Esophagus squamous epithelium (tissue), 5 donors: ENCODE measurements at regions not wholly inside any gene's neighbourhood (a gene's known extent, or its start where the extent isn't known, plus 50 kb on each side); places are given as distances from the start of the nearest gene placed in this dataset.

Experiments
- DNase-seq: peaks from one replicate; lab custom pipeline; 2025; lab: John Stamatoyannopoulos, UW
- H3K27ac ChIP-seq, 4 donors: fragments of 200-600 bp; sonication (generic); one replicate each; pipeline ENCODE4 v1.5.1; 2016 to 2019; ENCODE audit warnings: mild to moderate bottlenecking in 1 of 4
- H3K27me3 ChIP-seq, 4 donors: fragments of 200-600 bp; sonication (generic); 1 replicate in 3 of 4; 2 replicates in 1 of 4; pipeline versions ENCODE4 v1.5.1 to v1.6.0; 2017 to 2021; ENCODE audit warnings: antibody characterized with exemption in 1 of 4
- H3K36me3 ChIP-seq, 3 donors: fragments of 200-600 bp; sonication (generic); one replicate each; pipeline ENCODE4 v1.5.1; 2016 to 2019
- H3K4me1 ChIP-seq, 3 donors: fragments of 200-600 bp; sonication (generic); one replicate each; pipeline ENCODE4 v1.5.1; 2017 to 2019
- H3K4me3 ChIP-seq, 4 donors: fragments of 200-600 bp; sonication (generic); 1 replicate in 3 of 4; 2 replicates in 1 of 4; pipeline ENCODE4 v1.5.1; 2016 to 2019; ENCODE audit warnings: mild to moderate bottlenecking in 2 of 4, moderate library complexity in 1 of 4
- H3K9me3 ChIP-seq, 3 donors: fragments of 200-600 bp; sonication (generic); one replicate each; pipeline ENCODE4 v1.5.1; 2016 to 2019
- CTCF ChIP-seq, 6 experiments: fragments of 450-650 bp in 4 of 6; fragments of 200-600 bp in 2 of 6; sonication (generic) in 2 of 6; IDR thresholded peaks; one replicate each; pipeline ENCODE4 v1.5.1; 2016 to 2019; ENCODE audit warnings: antibody characterized with exemption in 6 of 6, mild to moderate bottlenecking in 4 of 6, moderate library complexity in 4 of 6
- POLR2A ChIP-seq, 4 donors: fragments of 450-650 bp; IDR thresholded peaks; one replicate each; pipeline ENCODE4 v1.6.1; 2017; ENCODE audit warnings: antibody characterized with exemption in 4 of 4, mild to moderate bottlenecking in 4 of 4, moderate library complexity in 3 of 4
- WGBS, 2 donors: methylation state at CpG; one replicate each; pipeline ENCODE4 v1.1.5; 2018; 5-methylcytosine and 5-hydroxymethylcytosine counted together
- intact Hi-C: fragments of 100-400 bp; cut with DNase I; formaldehyde crosslinking; loops from one replicate; pipeline ENCODE4 v1.15.0; 2022
- donor health status: DM: yes; HTN: yes; CAD: no.

- Histone ChIP-seq H3K4me1 (peaks cover 8 to 37% (median 15%) of the 10 kb centered on the region in 3 donors), H3K36me3 (no peaks in the 10 kb centered on the region), H3K27ac (no peak overlapping the region), H3K4me3 (no peak overlapping the region), H3K9me3 (no peaks in the 10 kb centered on the region), H3K27me3 (no peaks in the 10 kb centered on the region)
- TF ChIP-seq POLR2A (IDR thresholded peaks at IDR 0.05) (no peak), CTCF (IDR thresholded peaks at IDR 0.05) (no peak)
- DNase-seq = no peak
- 50 to 77% methylated on average over 2 to 5 of the region's 11 CpGs for WGBS, 2 donors
- intact Hi-C loops = no loop called here
These were observed 74.9 kb downstream of the RHOB start for GRCh38 chr2:20521682-20522189.

GRCh38 chr2:20523073-20523798 lies 76.4 kb downstream of the RHOB start:
- Histone ChIP-seq H3K27ac (no peak overlapping the region), H3K4me3 (no peak overlapping the region), H3K36me3 (no peaks in the 10 kb centered on the region), H3K27me3 (no peaks in the 10 kb centered on the region), H3K9me3 (no peaks in the 10 kb centered on the region), H3K4me1 (peaks cover 4 to 34% (median 9%) of the 10 kb centered on the region in 3 donors)
- 88 to 96% methylated on average over 7 to 8 of the region's 8 CpGs for WGBS, 2 donors
- TF ChIP-seq CTCF (IDR thresholded peaks at IDR 0.05) (no peak), POLR2A (IDR thresholded peaks at IDR 0.05) (no peak)
- DNase-seq = no peak
- intact Hi-C loops = no loop called here

- H3K27ac ChIP-seq = no peak overlapping the region
- WGBS, 2 donors = 91 to 96% methylated on average over 4 to 5 of the region's 5 CpGs
- no peaks in the 10 kb centered on the region for H3K36me3 ChIP-seq
- H3K9me3 ChIP-seq = no peaks in the 10 kb centered on the region
- peaks cover 4 to 34% (median 9%) of the 10 kb centered on the region in 3 donors for H3K4me1 ChIP-seq
- intact Hi-C loops = no loop called here
- DNase-seq = no peak
- no peak for TF ChIP-seq CTCF (IDR thresholded peaks at IDR 0.05)
- no peak for TF ChIP-seq POLR2A (IDR thresholded peaks at IDR 0.05)
- no peak overlapping the region for H3K4me3 ChIP-seq
- H3K27me3 ChIP-seq = no peaks in the 10 kb centered on the region
These were observed 76.9 kb downstream of the RHOB start for GRCh38 chr2:20523799-20524187.

- WGBS, 2 donors = 65 to 66% methylated on average over 15 to 16 of the region's 16 CpGs
- peaks cover 4 to 34% (median 9%) of the 10 kb centered on the region in 3 donors for H3K4me1 ChIP-seq
- H3K36me3 ChIP-seq = no peaks in the 10 kb centered on the region
- H3K27me3 ChIP-seq = no peaks in the 10 kb centered on the region
- intact Hi-C loops = no loop called here
- no peak overlapping the region for H3K4me3 ChIP-seq
- TF ChIP-seq POLR2A (IDR thresholded peaks at IDR 0.05) = no peak
- TF ChIP-seq CTCF (IDR thresholded peaks at IDR 0.05) = no peak
- peak overlapping the region in 3 of 4 donors; percentile 38 to 73 (median 46) for H3K27ac ChIP-seq
- no peaks in the 10 kb centered on the region for H3K9me3 ChIP-seq
- DNase-seq = no peak
These were observed 77.7 kb downstream of the RHOB start for GRCh38 chr2:20524412-20525040.
